NCI-H1694 treated with DMSO at 0.1 percent for 48 hours (cell line): ENCODE measurements at regions not wholly inside any gene's neighbourhood (a gene's known extent, or its start where the extent isn't known, plus 50 kb on each side); places are given as distances from the start of the nearest gene placed in this dataset.
"Not testable (repeated sequence)": the region's sequence is repeated elsewhere in the genome, so short reads cannot be mapped to it uniquely, and the experiment has no call there.

ENCODE experiments used
- DNase-seq: peaks from one replicate; lab custom pipeline; 2025; lab: John Stamatoyannopoulos, UW

DNA sequence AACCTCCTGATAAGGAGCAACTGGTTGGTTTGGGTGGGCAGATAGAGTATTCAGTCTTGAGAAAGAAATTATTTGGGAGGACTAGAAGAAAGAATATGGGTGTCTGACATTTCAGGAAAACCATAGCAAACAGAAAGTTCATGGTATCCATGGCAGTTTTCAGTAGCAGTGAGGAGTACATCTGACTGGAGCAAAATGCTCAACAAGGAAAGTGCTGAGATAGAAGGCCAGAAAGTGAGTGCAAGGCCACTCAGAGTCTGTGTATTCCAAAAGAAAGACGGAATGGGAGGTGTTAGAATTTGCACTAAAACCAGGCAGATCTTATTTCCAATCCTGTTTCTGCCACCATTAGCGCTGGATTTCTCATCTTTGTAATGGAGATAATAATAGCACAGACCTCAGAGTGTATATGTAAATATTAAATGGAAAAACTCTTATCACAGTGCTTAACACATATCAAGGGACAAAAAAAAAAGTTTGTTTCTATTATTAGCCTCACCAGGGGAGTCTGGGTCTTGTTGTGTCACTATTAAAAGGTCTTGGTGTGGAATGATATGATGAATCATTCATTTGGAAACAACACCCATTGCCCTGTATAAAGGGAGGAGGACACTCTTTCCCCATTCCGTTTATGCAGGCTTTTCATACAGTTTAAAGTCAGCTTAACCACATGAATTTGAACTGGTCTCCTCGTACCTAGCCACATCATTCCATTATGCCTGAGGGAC lies 349.8 kb downstream of the IPO8 start:
- DNase-seq: no peak

DNA sequence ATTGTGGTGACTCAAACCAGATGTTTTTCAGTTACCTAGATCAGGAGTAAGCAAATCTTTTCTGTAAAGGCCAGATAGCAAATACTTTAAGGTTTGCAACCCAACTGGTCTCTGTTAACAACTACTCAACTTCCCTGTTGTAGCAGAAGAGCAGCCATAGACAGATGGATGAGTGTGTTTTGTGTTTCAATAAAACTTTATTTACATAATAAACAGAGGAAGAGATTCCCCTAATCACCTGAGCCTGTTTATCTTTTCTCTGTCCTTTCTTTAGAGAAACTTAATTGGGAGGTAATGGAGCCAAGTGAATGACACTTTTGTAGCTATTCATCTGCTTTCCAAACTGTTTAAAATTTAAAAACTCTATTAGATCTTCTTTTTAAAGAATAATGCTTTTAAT lies 365.1 kb downstream of the IPO8 start:
- DNase-seq: no peak

DNA sequence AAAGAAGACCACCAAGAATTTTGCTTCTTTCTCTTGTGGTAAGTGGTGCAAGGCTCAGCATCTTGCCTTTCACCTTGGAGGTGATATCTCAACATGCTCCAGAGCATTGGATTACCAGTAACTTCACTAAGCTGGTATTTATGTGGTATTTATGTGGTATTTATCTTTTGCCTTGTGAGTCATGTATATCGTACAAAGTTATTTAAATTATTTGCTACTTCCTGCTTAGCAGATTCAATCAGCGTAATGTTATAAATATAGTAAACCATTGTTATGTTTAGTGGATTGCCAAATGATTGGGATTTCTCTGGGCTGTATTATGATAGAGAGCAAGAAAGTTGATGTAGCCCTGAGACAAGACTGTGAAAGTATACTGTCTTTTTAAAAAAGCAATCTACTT lies 366.4 kb downstream of the IPO8 start:
- no peak for DNase-seq

DNA sequence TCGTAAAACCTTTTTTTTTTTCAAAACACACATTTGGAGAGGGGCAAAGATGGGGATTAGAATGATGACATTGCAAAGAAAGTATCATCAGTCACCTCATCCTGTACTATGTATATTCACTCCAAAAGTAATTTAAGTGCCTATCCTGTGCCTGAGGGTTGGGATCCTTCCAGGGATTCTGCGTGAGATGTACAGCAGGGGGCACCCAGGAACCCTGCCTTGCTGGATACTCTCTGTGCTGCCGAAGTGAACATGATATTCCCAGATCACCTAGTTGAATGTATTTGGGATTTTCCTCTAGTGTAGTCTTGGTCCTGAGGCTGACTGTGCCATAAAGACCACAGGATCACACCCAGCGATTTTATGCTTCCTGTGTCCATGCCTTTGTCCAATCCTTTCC lies 372.7 kb downstream of the IPO8 start:
- DNase-seq: no peak

DNA sequence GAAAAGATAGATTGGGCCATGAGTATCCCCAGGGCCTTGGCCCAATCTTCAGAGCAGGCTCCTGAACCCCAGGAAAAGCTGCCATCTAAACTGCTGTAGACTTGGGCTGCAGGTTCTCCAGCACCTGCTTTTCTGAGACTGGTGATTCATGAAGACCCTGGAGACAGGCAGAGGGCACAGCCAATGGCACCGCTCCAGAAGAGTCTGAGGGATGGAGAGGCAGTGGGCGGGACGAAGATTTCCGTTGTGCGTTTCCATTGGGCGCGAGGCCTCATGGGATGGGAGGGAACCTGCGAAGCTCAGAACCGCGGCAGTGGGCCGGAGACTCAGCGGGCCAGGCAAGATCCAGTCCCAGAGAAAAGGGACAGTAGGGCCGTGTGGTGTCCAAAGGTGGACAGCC lies 375.1 kb downstream of the IPO8 start:
- no peak for DNase-seq

DNA sequence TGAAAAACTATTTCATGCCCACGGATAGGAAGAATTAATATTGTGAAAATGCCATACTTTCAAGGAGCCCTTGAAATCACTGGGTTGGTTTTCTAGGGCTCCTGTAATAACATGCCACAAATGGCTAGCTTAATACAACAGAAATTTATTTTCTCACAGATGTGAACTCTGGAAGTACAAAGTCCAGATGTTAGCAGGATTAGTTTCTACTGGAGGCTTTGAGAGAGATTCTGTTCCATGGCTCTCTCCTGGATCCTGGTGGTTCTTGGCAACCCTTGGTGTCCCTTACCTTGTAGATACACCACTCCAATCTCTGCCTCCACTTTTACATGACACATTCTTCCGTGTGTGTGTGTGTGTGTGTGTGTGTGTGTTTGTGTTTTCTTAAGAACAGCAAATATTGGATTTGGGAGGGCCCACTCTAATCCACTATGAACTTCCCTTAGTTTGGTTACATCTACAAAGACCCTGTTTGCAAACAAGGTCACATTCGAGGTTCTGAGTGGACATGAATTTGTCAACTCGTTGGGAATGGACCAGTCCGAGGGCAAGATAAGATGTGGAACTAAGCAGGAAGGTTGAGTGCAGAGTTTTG lies 381.1 kb downstream of the IPO8 start:
- DNase-seq: no peak

DNA sequence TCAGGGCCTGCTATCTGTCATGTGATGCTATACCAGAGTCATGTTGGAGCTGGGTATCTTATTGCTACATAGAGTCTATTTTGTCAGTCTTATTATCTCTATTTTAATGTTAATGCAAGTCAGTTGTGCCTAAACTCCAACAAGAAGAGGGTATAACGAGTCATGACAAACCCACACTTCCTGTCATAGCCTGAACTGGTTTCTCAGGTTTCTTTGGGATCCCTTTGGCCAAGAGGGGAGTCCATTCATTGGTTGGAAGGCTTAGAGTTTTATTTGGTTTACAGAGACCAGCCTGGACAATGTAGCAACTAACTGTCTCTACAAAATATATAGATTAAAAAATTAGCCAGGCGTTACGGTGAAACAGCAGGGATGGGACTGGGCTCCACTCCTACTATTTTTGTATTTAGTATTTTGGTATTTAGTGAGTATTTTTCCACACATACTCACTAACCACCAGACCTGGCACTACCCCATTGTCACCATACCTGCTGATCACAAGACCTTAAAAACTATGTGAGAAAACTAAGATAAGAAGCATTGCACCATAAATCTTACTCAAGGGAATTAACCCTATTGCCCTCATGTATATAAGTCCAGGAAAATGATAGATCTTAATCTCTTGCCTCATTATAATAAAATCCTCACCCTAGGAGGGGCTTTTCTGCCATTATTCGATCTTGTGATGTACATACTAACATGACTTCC lies 387.5 kb downstream of the IPO8 start:
- no peak for DNase-seq

DNA sequence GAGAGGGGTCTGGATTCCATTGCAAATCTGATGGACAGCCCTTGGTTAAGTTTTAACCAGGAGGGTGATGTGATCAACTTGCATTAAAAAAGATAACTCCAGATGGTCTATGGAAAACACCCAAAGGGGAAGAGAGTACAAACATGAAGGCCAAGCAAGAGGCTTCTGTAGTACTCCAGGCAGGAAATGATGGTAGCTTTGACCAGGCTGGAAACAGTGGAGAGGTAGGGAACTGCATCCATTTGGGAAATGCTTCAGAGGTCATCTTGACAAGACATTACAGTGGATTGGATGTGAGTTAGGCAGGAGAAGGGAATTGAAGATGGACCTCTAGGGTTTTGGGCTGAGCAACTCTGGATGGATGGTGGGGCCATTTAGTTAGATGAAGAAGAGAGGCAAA lies 391.1 kb downstream of the IPO8 start:
- no peak for DNase-seq

DNA sequence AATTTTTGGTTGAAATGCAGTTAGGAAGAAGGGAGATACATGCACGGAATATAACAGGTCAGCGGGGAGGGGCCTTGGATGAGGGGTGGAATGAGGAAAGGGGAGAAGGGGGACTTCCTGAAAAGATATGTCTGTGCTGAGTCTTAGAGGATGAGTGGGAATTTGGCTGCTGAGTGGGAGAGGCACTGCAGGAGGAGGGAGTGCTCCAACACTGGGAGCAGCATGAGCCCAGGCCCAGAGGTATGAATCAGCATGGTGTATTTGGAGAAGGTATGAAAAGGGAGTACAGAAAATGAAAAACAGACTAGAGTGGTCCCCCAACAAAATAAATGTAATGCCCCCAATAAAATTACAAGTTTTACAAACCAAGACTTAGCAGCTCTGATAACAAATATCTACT lies 394.4 kb downstream of the IPO8 start:
- no peak for DNase-seq

DNA sequence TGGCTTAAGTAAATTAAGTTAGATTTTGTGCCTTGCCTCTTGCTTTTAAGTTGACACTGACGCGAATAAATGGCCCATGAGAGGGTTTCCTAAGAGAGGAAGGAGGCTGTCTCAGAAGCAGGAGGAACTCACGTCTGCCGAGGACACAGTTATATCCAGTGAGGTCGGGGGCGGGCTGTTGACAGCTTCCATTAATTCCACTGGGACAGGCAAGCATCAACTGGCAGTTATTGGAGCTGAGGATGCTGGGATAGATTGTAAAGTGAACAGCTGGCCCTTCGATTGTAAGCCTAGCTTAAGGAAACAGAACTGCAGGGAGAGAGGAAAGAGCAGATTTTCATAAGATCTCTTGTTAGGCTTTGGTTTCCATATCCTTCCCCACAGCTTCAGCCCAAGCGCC lies 399.2 kb downstream of the IPO8 start:
- DNase-seq: no peak

DNA sequence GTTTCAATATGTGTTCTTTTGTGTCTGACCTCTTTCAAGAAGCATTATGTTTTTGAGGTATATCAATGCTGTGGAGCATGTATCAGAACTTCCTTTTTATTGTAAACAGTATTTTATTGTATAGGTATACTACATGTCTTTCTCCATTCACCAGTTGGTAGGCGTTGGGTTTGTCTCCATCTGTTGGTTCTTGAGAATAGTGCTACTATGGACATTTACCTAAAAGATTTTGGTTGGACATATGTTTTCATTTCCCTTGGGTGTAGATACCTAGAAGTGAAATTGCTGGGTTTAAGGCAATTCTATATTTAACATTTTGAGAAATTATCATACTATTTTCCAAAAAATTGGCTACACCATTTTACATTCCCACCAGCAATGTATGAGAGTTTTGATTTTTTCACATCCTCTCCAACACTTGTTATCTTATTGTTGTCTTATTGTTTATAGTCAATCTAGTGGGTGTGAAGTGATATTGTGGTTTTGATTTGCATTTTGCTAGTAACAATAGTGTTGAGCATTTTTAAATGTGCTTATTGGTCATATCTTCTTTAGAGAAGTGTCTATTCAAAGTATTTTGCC lies 409.2 kb downstream of the IPO8 start:
- no peak for DNase-seq

DNA sequence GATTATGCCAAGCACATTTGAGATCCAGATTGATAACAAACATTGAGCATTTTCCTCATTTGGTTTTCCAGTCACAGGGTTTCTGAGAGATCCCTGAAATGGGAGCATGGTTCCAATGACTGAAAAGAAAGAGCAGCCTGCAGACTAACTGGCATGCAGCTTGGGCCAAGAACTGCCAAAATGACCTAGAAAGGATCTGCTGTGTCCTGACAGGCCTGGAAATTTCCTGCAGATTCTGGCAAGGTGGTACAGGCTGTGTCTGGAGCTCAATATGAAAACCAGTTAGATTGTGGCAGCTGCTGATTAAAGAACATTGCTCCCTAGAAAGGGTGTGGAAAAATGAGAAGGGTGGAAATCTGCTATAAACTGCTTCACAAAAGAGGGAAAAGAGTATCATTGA lies 417.3 kb downstream of the IPO8 start:
- DNase-seq: no peak

DNA sequence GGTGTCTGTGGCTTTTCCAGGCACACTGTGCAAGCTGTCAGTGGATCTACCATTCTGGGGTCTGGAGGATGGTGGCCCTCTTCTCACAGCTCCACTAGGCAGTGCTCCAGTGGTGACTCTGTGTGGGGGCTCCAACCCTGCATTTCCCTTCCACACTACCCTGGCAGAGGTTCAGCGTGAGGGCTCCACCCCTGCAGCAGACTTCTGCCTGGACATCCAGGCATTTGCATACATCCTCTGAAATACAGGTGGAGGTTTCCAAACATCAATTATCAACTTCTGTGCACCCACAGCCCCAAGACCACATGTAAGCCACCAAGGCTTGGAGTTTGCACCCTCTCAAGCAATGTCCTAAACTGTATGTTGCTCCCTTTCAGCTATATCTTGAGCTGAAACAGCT lies 423.2 kb downstream of the IPO8 start:
- not testable (repeated sequence) for DNase-seq

DNA sequence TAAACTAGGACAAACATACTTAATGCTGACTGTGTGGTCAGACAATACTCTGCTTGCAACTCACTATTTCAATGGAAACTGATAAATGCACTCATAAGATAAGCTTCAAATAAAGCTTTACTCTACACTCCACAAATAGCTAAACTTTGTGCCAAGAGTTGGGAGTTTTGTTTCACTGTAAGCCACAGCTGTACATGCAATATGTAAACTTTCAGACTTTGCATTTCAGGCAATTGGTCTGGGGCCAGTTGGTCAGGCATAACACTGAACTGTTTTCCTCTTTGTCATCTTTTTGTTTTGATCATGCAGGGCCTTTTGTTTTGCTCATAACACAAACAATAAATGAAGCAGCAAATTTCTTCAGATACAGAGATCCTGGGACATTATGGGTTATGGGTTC lies 426.2 kb downstream of the IPO8 start:
- no peak for DNase-seq

DNA sequence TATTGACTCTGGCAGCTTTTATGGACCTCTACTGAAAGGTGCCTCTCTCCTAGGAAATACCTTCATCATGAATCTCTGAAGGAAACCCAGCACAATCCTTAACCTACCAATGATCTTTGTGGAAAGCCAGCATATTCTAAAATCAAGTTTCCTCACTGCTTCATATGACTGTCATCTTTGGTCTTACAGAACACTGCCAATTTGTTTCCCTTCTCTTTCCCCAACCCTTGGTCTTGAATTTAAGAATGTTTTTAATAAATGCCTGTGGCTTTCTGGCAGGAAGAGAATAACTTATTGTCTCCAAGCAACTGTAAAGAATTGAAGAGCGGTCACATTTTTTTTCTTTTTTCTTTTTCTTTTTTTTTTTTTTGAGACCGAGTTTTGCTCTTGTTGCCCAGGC lies 427.6 kb downstream of the IPO8 start:
- DNase-seq: no peak

DNA sequence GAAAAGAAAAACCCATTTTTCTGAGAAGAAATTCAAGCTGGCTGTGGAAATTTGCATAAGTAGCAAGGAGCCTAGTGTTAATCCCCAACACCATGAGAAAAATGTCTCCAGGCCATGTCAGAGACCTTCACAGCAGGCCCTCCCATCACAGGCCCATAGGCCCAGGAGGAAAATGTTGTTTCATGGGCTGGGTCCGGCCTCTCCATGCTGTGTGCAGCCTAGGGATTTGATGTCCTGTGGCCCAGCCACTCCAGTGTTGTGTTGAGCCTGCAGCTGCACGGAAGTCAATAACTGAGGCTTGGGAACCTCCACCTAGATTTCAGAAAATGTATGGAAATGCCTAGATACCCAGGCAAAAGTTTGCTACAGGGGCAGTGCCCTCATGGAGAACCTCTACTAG lies 432.2 kb downstream of the IPO8 start:
- DNase-seq: no peak

DNA sequence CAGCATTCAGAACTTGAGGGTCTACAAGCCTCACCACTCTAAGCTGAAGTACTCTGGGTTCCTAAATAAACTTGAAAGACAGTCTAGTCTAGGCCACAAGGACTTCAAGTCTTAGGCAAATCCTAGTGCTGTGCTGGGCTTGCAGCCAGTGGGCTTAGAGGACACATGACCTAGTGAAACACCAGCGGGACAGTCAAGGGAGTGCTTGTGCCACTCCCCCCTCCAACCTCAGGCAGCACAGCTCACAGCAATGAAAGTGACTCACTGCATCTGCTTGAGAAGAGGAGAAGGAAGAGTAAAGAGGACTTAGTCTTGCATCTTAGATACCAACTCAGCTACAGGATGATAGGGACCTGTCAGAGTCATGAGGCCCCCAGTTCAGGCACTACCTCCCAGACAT lies 438.1 kb downstream of the IPO8 start:
- no peak for DNase-seq

DNA sequence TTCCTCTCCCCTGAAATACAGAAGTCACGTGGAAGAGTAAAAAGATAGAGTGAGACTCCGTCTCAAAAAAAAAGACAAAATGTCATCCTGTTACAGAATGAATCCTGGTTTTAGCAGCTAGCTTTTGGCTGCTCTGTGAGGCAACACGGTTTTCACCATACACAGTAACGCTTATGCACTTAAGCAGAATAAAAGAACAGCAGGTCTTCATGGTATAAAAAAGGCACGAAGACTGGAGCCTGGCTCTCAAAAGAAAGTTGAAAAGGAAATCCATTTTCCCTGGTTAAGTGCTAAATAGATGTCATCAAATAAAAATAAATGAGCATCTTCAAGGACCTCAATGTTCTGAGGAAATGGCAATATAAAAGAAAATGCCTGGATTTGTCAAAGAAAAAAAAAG lies 444.1 kb downstream of the IPO8 start:
- no peak for DNase-seq

DNA sequence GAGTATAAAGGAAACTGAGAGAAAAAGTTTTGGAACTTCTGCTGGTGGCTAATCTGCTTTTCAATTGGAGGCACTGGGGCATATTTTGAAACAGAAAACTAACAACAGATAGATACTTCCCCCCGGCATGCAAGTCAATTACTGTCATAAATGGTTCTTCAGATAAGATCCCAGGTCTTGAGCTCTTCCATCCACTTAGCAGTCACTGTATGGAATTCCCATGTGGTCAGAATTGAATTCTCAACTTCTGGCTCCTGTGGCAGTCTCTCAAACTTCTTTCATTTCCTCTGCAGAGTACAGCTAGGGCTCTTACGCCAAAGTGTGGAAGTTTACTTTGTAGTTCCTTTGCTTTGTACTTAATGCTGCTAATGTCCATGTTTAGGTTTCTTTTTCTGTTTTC lies 452.2 kb downstream of the IPO8 start:
- no peak for DNase-seq

DNA sequence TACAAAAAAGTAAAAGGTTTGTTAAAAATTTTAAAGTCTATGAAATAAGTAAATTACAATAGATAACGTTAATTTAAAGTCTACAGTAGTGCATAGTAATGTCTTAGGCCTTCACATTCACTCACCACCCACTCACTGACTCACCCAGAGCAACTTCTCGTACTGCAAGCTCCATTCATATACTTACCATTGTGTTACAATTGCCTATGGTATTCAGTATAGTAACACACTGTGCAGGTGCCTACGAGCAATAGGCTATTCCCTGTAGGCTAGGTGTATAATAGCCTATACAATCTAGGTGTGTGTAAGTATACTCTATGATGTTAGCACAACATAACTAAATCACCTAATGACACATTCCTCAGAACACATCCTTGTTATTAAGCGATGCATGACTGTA lies 435.3 kb upstream of the TMTC1 start:
- DNase-seq: no peak

DNA sequence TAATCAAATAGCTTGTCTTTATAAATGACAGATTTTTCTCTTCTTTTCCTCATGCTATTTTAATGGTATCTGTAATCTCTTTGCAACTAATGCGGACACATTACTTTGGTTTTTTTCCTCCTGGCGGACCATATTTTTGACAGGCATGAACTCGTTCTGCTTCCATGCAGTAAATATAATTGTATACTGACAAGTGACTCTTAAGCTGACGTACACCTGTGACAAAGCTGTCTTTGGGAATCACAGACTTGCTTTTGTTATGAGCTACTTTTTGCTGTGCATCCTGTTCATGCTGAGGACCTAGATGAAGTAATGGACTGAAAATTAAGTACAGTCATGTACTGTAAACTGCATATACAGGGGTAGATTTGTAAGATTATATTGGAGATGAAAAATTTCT lies 434.3 kb upstream of the TMTC1 start:
- no peak for DNase-seq

DNA sequence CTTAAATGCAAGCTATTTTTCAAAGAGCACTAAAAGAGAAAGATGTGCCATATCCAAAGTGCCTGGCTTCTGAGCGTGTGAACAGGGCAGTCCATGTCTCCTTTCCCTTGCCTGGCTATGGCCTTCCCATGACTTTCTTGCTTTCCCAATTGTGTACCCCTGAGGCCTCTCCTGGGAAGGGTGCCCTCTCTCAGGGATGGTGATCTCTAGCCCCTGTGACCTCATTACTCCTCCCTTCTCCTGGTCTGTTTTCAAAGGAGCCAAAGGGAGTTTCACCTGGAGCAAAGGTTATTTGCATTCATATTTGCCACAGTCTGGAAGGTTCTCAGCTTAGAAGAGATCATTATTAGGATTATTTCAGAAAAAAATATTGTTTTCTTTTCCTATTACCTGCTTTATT lies 429.4 kb upstream of the TMTC1 start:
- no peak for DNase-seq

DNA sequence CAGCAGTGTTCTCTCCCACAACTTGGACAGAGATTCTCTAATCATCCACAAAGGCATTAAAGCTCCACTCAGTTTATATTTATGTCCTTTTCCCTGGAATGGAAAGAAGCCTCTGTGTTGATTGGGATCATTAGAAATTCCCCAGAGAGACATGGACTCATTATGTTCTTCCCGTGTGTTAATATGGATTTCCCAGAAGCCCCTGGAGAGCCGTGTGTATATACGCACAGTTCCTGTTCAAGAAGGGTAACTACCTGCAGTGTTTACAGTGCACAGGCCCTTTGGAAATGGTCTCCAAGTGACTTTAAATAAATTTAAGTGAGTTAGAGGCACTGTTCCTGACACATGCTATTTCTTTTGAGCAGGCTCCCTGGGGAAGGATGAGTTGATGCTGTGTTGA lies 428.0 kb upstream of the TMTC1 start:
- DNase-seq: no peak
